Activated CD4-positive, alpha-beta T cell treated with anti-CD3 and anti-CD28 coated beads for 24 hours (primary cell): ENCODE measurements at regions not wholly inside any gene's neighbourhood (a gene's known extent, or its start where the extent isn't known, plus 50 kb on each side); places are given as distances from the start of the nearest gene placed in this dataset.
A peak's percentile ranks its signal among the peaks of the same experiment; 100 is the strongest.
"Not testable (repeated sequence)": the region's sequence is repeated elsewhere in the genome, so short reads cannot be mapped to it uniquely, and the experiment has no call there.

Experiments
- DNase-seq, 2 donors: peaks; one replicate each; pipeline ENCODE4 v3.0.0-alpha.2; 2020; ENCODE audit warnings: low read depth in 2 of 2

- not testable (repeated sequence) for DNase-seq
Measured at GRCh38 chrX:124181515-124181914, 150.9 kb upstream of the TEX13D start.

DNA sequence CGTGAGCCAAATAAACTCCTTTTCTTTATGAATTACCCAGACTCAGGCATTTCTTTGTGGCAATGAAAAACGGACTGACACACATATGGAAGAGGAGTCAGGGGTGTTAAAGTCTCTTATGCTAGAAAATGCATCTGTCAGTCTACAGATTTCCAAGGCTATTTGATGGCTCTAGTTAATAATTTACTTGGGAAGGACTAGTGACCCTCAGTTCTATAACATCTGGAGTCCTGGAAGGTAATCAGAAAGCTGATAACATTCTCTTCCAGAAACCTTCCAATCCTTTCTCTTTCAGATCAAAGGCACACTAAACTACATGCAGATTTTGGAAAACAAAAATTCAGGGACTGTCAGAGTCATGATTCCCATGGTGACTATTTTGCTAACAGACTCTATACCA lies 142.0 kb upstream of the TEX13D start:
- DNase-seq: no peak

GRCh38 chrX:124194199-124194598 lies 138.3 kb upstream of the TEX13D start:
- no peak for DNase-seq

GRCh38 chrX:124194901-124195300 lies 137.6 kb upstream of the TEX13D start:
- no peak for DNase-seq

DNA sequence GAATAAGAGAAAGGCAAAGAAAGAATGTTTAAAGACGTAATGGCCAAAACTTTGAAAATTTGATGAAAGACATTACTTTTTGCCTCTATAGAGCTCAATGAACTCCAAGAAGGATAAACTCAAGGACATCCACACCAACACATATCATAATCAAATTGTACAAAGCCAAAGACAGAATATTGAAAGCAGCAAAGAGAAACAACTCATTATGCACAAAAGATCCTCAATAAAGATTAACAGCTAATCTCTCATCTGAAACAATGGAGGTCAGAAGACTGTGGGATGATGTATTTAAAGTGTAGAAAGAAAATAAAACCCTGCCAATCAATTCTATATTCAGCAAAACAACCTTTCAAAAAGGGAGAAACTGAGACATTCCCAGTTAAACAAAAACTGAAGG lies 129.1 kb upstream of the TEX13D start:
- no peak for DNase-seq

DNA sequence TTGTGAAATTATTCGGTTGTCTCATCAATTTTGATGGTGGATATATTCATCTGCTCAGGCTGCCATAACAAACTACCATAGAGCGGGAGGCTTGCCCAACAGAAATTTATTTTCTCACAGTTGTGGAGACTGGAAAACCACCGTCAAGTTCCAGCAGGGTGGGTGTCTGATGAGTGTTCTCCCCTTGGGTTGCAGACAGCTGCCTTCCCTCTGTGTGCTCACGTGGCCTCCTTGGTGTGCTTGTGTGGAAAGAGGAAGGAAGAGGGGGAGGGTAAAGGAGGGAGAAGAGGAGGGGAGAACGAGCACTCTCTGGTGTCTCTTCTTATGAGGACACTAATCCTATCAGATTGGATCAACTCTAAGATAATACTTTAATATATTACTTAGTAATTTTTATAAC lies 123.8 kb upstream of the TEX13D start:
- no peak for DNase-seq

DNA sequence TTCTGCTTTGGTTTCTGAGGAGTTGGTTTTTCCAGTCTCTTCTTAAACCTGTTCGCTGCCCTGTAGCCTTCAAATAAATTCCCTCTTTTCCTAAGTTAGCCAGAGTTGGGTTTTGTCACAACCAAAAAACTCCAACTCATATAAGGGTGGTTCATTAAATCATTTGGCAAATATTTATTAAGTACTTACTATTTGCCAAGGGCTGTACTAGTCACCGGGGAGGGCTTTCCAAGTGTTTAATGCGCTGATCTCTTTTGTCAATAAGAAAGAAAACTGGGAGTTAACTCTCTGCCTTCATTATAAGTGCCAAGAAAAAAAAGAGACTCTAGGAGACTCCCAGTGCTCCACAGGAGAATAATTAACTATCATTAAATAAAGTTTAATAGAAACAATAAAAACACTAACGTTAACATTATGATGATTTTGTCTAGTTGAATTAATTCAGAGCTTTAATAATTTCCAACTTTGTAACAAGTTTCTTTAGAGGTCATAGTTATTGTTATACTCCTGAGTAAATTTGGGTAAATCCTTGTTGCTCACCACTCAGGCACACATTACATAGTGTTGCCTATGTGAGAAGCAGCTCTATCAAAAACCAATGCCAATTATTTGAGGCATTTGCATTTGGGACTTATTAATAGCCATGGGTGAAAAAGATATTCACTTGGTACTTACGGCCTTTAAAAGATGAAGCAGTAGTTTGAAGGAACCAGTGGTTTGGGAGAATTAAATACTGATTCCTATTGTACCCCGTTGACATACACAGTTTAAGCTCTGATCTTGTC lies 122.5 kb upstream of the TEX13D start:
- DNase-seq: no peak

DNA sequence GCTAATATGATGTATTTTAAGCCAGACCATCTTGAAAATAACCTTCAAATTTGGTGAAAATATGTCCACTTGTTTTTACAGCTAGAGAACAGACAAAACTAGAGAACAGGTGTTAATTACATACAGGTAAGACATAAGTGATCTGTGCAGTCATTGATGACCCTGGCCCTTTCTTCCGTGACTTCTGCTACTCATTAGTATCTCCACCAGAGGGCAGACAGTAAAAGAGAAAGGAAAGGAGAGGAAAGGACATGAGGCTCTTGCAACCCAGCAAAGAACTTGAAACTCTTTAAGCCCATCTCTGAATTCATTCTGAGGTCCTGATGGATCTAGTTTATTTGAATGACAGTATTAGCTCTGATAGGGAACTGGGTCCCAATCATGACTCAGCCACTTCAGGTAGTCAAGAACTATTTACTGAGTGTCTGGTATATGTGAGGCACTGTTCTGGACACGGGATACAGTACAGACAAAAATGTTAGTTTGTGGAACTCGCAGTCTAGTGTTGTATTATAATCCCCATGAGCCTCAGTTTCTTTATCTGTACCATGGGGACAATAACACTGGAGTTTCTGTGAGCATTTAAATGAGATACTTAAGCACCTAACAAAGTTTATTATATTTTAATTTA lies 121.0 kb upstream of the TEX13D start:
- DNase-seq: no peak

- peak in 1 of 2 donors; percentile 23 for DNase-seq
Measured at GRCh38 chrX:124212622-124213021, 119.8 kb upstream of the TEX13D start.

DNA sequence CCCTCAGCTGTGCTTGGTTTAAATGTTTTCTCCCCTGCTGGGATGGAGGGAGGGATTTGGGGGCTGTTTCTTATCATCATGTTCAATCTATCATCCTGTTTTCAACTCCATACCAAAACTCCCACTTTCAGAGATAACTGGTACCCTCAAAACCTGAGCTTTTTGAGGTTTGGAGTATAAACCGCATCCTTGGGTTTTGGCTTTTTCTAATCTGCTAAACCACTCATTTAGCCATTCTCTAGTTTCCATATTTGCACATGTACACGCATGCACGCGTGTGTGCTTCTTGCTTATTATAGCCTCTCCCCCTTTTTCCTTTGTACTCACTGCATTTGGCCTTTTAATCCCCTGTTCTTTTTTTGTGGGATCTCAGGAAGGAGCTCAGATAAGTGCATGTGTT lies 116.7 kb upstream of the TEX13D start:
- DNase-seq: no peak

DNA sequence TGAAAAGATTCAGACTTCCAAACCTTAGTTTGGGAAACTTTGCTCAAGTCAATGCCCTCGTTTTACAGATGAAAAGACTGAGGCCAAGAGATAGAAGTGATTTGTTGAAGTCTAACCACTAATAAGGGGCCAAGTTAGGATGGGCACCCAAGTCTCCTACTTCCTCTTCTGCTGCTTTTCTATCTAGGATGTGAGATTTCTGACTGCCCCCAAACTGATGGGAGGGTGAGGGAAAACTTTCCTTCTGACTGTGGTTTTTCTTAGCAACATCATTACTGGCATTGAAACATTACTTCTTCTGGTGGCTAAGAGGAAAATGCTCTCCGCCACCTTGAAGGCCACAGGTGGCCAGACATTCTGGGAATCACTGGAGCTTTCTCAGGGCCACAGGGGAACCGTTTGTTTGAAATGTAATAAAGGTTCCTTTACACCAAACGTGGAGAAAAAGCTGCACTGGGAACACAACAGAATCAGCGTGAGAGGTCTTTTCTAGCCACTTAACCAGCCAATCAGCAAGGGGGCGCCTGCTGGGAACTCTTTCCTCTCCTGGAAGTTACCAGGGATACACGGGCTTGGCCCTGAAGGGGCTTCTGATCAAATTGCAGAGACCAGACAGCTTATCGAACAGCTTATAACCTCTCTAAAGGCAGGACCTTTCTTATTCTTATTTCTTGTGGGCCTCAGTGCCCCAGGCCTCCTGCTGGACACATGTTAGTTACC lies 115.9 kb upstream of the TEX13D start:
- no peak for DNase-seq

GRCh38 chrX:124217304-124218251 lies 114.9 kb upstream of the TEX13D start:
- DNase-seq: peak in 1 of 2 donors; percentile 19

DNA sequence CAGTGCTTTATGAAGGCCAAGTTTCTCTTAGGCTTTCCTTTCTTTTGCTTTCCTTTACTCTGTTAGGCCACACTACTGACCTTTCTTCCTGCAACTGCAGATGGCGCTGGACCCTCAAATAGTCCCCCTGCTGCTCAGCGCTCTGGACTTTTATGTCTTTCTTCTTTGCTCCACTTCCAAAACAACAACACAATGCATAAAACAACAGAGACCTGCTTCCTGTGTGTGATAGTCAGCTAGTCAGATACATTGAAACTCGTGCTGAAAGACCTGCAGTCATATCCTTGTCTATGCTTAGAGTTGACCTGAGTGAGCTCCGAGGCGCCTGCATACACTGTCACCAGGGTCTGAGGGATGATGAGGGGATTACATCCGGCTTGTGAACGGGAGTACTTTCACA lies 108.9 kb upstream of the TEX13D start:
- no peak for DNase-seq

GRCh38 chrX:124224528-124224927 lies 107.9 kb upstream of the TEX13D start:
- DNase-seq: no peak

DNA sequence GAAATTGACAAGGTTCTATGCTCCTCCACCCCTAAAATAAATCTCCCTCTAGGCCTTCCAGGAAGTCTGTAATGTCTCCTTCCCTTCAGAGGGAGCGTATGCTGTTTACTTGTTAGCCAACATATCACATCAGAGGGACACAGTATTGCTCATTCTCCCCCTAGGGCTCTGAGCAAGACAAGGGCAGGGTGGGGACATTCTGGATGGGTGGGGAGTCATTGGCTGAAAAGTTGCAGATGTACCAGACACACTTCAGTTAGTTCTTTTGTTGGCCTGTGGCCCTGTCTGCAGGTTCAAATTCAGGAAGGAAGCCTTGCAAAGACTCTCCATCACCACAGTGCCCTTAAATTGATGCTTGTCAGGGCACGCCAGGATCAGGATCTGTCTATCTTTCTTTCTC lies 106.3 kb upstream of the TEX13D start:
- no peak for DNase-seq

GRCh38 chrX:124228849-124229248 lies 103.6 kb upstream of the TEX13D start:
- DNase-seq: no peak

GRCh38 chrX:124229374-124229773 lies 103.1 kb upstream of the TEX13D start:
- DNase-seq: no peak

GRCh38 chrX:124230655-124231450 lies 101.6 kb upstream of the TEX13D start:
- DNase-seq: no peak

- DNase-seq: no peak
Measured at GRCh38 chrX:124231451-124231759, 101.1 kb upstream of the TEX13D start.

DNA sequence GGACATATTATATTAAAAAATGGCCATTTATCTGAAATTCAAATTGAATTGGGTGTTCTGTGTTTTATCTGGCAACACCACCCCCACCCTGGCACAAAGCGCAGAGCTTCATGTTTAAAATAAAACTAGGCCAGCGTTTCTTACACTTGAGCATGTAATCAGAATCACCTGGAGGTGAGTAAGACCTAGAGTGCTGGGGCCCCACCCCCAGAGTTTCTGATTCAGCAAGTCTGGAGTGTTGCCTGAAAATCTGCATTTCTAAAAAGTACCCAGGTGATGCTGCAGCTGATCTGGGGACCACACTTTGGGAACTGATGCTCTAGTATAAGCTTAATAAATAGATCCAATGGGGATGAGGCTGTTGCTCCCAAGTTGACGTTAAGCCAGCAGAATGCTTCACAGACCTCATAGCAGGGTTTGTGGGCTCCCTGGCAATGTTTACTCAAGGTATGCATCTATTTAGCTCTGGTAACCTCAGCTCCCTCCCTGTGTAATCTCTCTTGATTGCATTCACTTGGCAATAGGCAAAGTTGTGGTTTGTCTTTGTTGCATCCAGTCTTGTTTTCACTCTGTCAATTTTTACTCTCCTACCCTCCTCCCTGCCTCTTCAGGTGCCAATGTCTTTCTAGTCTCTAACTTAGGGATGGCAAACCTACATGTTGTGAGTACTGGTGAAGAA lies 99.8 kb upstream of the TEX13D start:
- no peak for DNase-seq

DNA sequence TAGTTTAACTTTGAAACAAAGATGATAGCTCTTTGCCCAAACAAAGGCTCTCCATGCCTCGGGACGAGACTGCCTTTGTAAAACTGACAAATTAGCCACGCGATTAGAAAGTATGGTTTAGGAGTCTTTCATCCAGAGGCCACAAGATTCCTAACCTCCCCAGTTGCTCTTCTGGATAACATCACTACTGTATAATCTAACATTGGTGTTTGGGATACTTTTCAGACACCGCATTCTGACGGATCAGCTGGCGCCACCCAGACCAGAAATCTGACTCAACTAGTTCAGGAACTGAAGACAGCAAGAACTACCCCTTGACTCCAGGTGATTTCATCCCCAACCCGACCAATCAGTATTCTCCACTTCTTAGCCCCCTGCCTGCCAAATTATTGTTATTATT lies 98.1 kb upstream of the TEX13D start:
- no peak for DNase-seq
